ENCODE measurements at regions not wholly inside any gene's neighbourhood (a gene's known extent, or its start where the extent isn't known, plus 50 kb on each side); places are given as distances from the start of the nearest gene placed in this dataset.

GRCh38 chr6:23994013-23994412 is 132.0 kb upstream of the NRSN1 start:
- DNase-seq = no peak

GRCh38 chr6:24004062-24004461 is 122.0 kb upstream of the NRSN1 start:
- no peak for DNase-seq

- no peak for DNase-seq
Measured at GRCh38 chr6:24004659-24005058, 121.4 kb upstream of the NRSN1 start.

GRCh38 chr6:24006254-24006653 is 119.8 kb upstream of the NRSN1 start:
- no peak for DNase-seq

- DNase-seq = peak; percentile 54
Measured at GRCh38 chr6:24009319-24009718, 116.7 kb upstream of the NRSN1 start.

- DNase-seq = no peak
Measured at GRCh38 chr6:24010133-24010532, 115.9 kb upstream of the NRSN1 start.

GRCh38 chr6:24016286-24016685 is 109.7 kb upstream of the NRSN1 start:
- no peak for DNase-seq

- no peak for DNase-seq
Measured at GRCh38 chr6:24016857-24017256, 109.2 kb upstream of the NRSN1 start.

- DNase-seq = no peak
Measured at GRCh38 chr6:24019393-24019792, 106.6 kb upstream of the NRSN1 start.

- DNase-seq = no peak
Measured at GRCh38 chr6:24019830-24020229, 106.2 kb upstream of the NRSN1 start.

GRCh38 chr6:24026050-24026449 is 100.0 kb upstream of the NRSN1 start:
- DNase-seq = no peak

- no peak for DNase-seq
Measured at GRCh38 chr6:24031496-24031895, 94.5 kb upstream of the NRSN1 start.

GRCh38 chr6:24032896-24033688 is 92.9 kb upstream of the NRSN1 start:
- no peak for DNase-seq

GRCh38 chr6:24043848-24044247 is 82.2 kb upstream of the NRSN1 start:
- DNase-seq = no peak

GRCh38 chr6:24051942-24052589 is 73.9 kb upstream of the NRSN1 start:
- no peak for DNase-seq

- no peak for DNase-seq
Measured at GRCh38 chr6:24052590-24052961, 73.4 kb upstream of the NRSN1 start.

- no peak for DNase-seq
Measured at GRCh38 chr6:24053057-24053456, 73.0 kb upstream of the NRSN1 start.

GRCh38 chr6:24054388-24054787 is 71.6 kb upstream of the NRSN1 start:
- no peak for DNase-seq

- no peak for DNase-seq
Measured at GRCh38 chr6:24056567-24056966, 69.4 kb upstream of the NRSN1 start.

- no peak for DNase-seq
Measured at GRCh38 chr6:24057030-24057429, 69.0 kb upstream of the NRSN1 start.

- no peak for DNase-seq
Measured at GRCh38 chr6:24060982-24061754, 64.8 kb upstream of the NRSN1 start.

- no peak for DNase-seq
Measured at GRCh38 chr6:24064106-24064505, 61.9 kb upstream of the NRSN1 start.

GRCh38 chr6:24064832-24065231 is 61.2 kb upstream of the NRSN1 start:
- DNase-seq = no peak

GRCh38 chr6:24069526-24069925 is 56.5 kb upstream of the NRSN1 start:
- no peak for DNase-seq
